Activated CD4-positive, alpha-beta T cell treated with anti-CD3 and anti-CD28 coated beads, Interleukin-2, amount 10 ng/mL, durations not matched to agents 7 days and 5 days (primary cell): ENCODE measurements at regions not wholly inside any gene's neighbourhood (a gene's known extent, or its start where the extent isn't known, plus 50 kb on each side); places are given as distances from the start of the nearest gene placed in this dataset.
"Not testable (repeated sequence)": the region's sequence is repeated elsewhere in the genome, so short reads cannot be mapped to it uniquely, and the experiment has no call there.

Experiments
- CTCF ChIA-PET: fragments of 350-600 bp; sonication (Branson Sonifier 250); formaldehyde crosslinking; loops from one replicate; lab custom pipeline; 2021; ENCODE audit warnings: antibody characterized with exemption; lab: Charles Lee
- POLR2A ChIA-PET: fragments of 350-600 bp; sonication (Branson Sonifier 250); formaldehyde crosslinking; loops from one replicate; lab custom pipeline; 2021; ENCODE audit warnings: antibody characterized with exemption; lab: Charles Lee
- DNase-seq: peaks from one replicate; pipeline ENCODE4 v3.0.0-alpha.2; 2020
- H3K27ac Mint-ChIP-seq: one replicate; pipeline ENCODE4 v1.8.0; 2021; ENCODE audit warnings: mild to moderate bottlenecking, moderate library complexity, mixed read lengths
- H3K27me3 Mint-ChIP-seq: one replicate; pipeline ENCODE4 v1.8.0; 2021; ENCODE audit warnings: mixed read lengths
- H3K36me3 Mint-ChIP-seq: one replicate; pipeline ENCODE4 v1.8.0; 2021; ENCODE audit warnings: low read depth, mixed read lengths
- H3K4me1 Mint-ChIP-seq: one replicate; pipeline ENCODE4 v1.8.0; 2021; ENCODE audit warnings: mixed read lengths
- H3K4me3 Mint-ChIP-seq: one replicate; pipeline ENCODE4 v1.8.0; 2021; ENCODE audit warnings: mild to moderate bottlenecking, moderate library complexity, mixed read lengths
- H3K9me3 Mint-ChIP-seq: one replicate; pipeline ENCODE4 v1.8.0; 2021; ENCODE audit warnings: mixed read lengths

GRCh38 chr1:232132572-232132971, 497.4 kb downstream of the SIPA1L2 start:
- Mint-ChIP-seq H3K27me3 (peaks cover 7% of the 10 kb centered on the region), H3K36me3 (no peaks in the 10 kb centered on the region), H3K4me1 (no peaks in the 10 kb centered on the region), H3K4me3 (no peak overlapping the region), H3K9me3 (peaks cover 17% of the 10 kb centered on the region), H3K27ac (no peak overlapping the region)
- no peak for DNase-seq
- POLR2A ChIA-PET = no interaction called here
- CTCF ChIA-PET = no interaction called here

DNA sequence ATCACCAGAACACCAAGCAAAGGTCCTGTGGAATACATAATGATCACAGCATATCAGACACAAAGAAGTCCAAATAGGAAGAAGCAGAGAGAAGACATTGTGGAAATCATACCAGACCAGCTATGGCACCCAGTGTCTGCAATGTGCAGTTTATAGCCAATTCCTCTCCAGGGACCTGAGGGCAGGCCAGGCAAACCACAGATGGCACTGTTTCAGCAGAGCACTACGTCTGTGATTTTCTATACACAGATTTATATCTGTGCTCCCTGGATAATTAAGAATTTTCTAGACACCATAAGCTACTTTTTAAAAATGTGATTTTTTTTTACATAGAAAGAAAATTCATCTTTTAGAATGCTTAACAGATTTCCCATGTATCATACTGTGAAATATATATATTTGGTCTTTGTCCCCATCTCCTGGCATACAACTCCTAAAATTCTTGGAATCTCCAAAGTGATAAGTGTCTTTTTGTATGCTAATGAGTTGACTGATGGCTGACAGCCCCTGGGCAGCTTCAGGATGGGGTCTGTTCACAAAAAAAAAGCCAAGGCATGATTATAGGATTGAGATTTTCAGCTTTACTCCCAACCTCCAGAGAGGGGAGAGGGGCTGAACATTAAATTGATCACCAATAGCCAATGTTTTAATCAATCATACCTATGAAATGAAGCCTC, 498.1 kb downstream of the SIPA1L2 start:
- peaks cover 11% of the 10 kb centered on the region for H3K27me3 Mint-ChIP-seq
- CTCF ChIA-PET = interaction anchor here (0.9 to 1.2 kb wide), 2 partner anchors 38 to 71 kb away, joined by 3 to 4 read pairs; no protein-coding TSS in a partner anchor
- H3K27ac Mint-ChIP-seq = no peak overlapping the region
- H3K9me3 Mint-ChIP-seq = peaks cover 17% of the 10 kb centered on the region
- POLR2A ChIA-PET = no interaction called here
- no peak overlapping the region for H3K4me3 Mint-ChIP-seq
- DNase-seq = no peak
- H3K36me3 Mint-ChIP-seq = no peaks in the 10 kb centered on the region
- no peaks in the 10 kb centered on the region for H3K4me1 Mint-ChIP-seq

- no peak overlapping the region for H3K4me3 Mint-ChIP-seq
- no peak overlapping the region for H3K27ac Mint-ChIP-seq
- no peaks in the 10 kb centered on the region for H3K4me1 Mint-ChIP-seq
- DNase-seq = no peak
- peaks cover 13% of the 10 kb centered on the region for H3K27me3 Mint-ChIP-seq
- CTCF ChIA-PET = interaction anchor here (0.8 to 1.2 kb wide), 3 partner anchors 17 to 70 kb away, joined by 3 to 4 read pairs (median 3); no protein-coding TSS in a partner anchor
- no peaks in the 10 kb centered on the region for H3K36me3 Mint-ChIP-seq
- POLR2A ChIA-PET = no interaction called here
- H3K9me3 Mint-ChIP-seq = peaks cover 12% of the 10 kb centered on the region
Measured at GRCh38 chr1:232130815-232131480, 499.0 kb downstream of the SIPA1L2 start.

- POLR2A ChIA-PET = no interaction called here
- Mint-ChIP-seq H3K9me3 (peaks cover 12% of the 10 kb centered on the region), H3K36me3 (no peaks in the 10 kb centered on the region), H3K4me1 (peaks cover 2% of the 10 kb centered on the region), H3K27ac (no peak overlapping the region), H3K27me3 (peaks cover 15% of the 10 kb centered on the region), H3K4me3 (no peak overlapping the region)
- CTCF ChIA-PET = interaction anchor here (0.6 kb wide), 1 partner anchor 171 kb away, joined by 3 read pairs; no protein-coding TSS in a partner anchor
- no peak for DNase-seq
Measured at GRCh38 chr1:232127190-232127589, 500.6 kb downstream of the DISC1 start.

- Mint-ChIP-seq H3K36me3 (no peaks in the 10 kb centered on the region), H3K27ac (no peak overlapping the region), H3K4me1 (peaks cover 2% of the 10 kb centered on the region), H3K4me3 (no peak overlapping the region), H3K9me3 (no peaks in the 10 kb centered on the region), H3K27me3 (peaks cover 16% of the 10 kb centered on the region)
- ChIA-PET POLR2A (no interaction called here), CTCF (no interaction called here)
- no peak for DNase-seq
Measured at GRCh38 chr1:232123775-232124659, 497.4 kb downstream of the DISC1 start.

GRCh38 chr1:232117903-232118302, 491.3 kb downstream of the DISC1 start:
- DNase-seq, H3K9me3 Mint-ChIP-seq, H3K4me1 Mint-ChIP-seq, CTCF ChIA-PET, H3K36me3 Mint-ChIP-seq, H3K4me3 Mint-ChIP-seq, H3K27me3 Mint-ChIP-seq, H3K27ac Mint-ChIP-seq, POLR2A ChIA-PET: not testable (repeated sequence)

GRCh38 chr1:232114985-232115384, 488.4 kb downstream of the DISC1 start:
- ChIA-PET POLR2A (no interaction called here), CTCF (no interaction called here)

DNA sequence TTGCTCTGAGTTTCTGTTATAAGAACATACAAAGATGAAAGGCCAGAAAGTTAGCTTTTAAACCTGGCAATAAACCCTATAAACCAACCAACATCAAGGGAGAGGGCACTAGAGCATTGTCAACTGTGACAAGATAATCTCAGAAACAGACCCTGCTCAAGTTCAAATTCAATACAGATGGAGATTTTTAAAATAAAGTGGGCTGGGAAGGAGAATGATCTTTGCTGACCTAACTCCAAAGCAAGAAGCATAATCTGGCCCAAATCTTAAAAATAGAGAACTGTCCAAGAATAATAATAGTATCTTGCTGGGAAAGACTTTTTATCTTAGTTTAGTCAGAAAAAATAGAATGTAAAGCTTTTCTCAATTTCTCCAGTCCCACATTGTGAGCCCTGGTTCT, 485.5 kb downstream of the DISC1 start:
- H3K4me3 Mint-ChIP-seq = no peak overlapping the region
- POLR2A ChIA-PET = no interaction called here
- CTCF ChIA-PET = no interaction called here
- H3K4me1 Mint-ChIP-seq = no peaks in the 10 kb centered on the region
- no peak overlapping the region for H3K27ac Mint-ChIP-seq
- H3K36me3 Mint-ChIP-seq = no peaks in the 10 kb centered on the region
- no peaks in the 10 kb centered on the region for H3K9me3 Mint-ChIP-seq
- no peak for DNase-seq
- H3K27me3 Mint-ChIP-seq = peaks cover 29% of the 10 kb centered on the region

More at GRCh38 chr1:232114985-232115384, 488.4 kb downstream of the DISC1 start:
- no peaks in the 10 kb centered on the region for H3K9me3 Mint-ChIP-seq
- no peaks in the 10 kb centered on the region for H3K36me3 Mint-ChIP-seq
- peaks cover 24% of the 10 kb centered on the region for H3K27me3 Mint-ChIP-seq
- H3K27ac Mint-ChIP-seq = no peak overlapping the region
- H3K4me3 Mint-ChIP-seq = no peak overlapping the region
- no peak for DNase-seq
- no peaks in the 10 kb centered on the region for H3K4me1 Mint-ChIP-seq

- ChIA-PET CTCF (no interaction called here), POLR2A (no interaction called here)
- H3K9me3 Mint-ChIP-seq = no peaks in the 10 kb centered on the region
- no peak overlapping the region for H3K4me3 Mint-ChIP-seq
- H3K27ac Mint-ChIP-seq = no peak overlapping the region
- no peaks in the 10 kb centered on the region for H3K4me1 Mint-ChIP-seq
- no peaks in the 10 kb centered on the region for H3K36me3 Mint-ChIP-seq
- DNase-seq = no peak
- H3K27me3 Mint-ChIP-seq = peaks cover 29% of the 10 kb centered on the region
Measured at GRCh38 chr1:232111611-232112010, 485.0 kb downstream of the DISC1 start.

- POLR2A ChIA-PET = no interaction called here
- CTCF ChIA-PET = no interaction called here
- H3K4me3 Mint-ChIP-seq = no peak overlapping the region
- H3K4me1 Mint-ChIP-seq = no peaks in the 10 kb centered on the region
- H3K9me3 Mint-ChIP-seq = no peaks in the 10 kb centered on the region
- no peak overlapping the region for H3K27ac Mint-ChIP-seq
- no peak for DNase-seq
- no peaks in the 10 kb centered on the region for H3K36me3 Mint-ChIP-seq
- peaks cover 26% of the 10 kb centered on the region for H3K27me3 Mint-ChIP-seq
Measured at GRCh38 chr1:232110281-232111090, 483.9 kb downstream of the DISC1 start.

DNA sequence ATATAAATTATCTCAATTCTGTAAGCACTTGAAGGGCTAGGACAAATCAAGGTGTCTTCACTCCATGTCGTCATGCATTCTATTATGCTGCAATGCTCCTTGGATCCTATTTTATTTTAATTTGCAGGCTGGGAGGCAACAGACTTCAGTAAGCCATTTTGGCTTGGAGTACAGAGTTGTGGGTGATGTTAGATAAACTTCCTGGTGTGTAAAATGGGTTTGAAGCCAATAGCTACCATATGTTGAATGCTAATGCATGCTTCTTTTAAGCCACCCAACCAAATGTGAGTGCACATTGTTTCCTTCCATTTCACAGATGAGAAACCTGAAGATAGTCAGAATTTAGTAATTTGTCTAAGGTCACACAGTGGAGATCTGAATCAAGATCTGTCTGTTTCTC, 482.8 kb downstream of the DISC1 start:
- no peaks in the 10 kb centered on the region for H3K9me3 Mint-ChIP-seq
- ChIA-PET POLR2A (no interaction called here), CTCF (no interaction called here)
- no peak overlapping the region for H3K4me3 Mint-ChIP-seq
- H3K27ac Mint-ChIP-seq = no peak overlapping the region
- no peak for DNase-seq
- peaks cover 26% of the 10 kb centered on the region for H3K27me3 Mint-ChIP-seq
- H3K36me3 Mint-ChIP-seq = no peaks in the 10 kb centered on the region
- no peaks in the 10 kb centered on the region for H3K4me1 Mint-ChIP-seq

DNA sequence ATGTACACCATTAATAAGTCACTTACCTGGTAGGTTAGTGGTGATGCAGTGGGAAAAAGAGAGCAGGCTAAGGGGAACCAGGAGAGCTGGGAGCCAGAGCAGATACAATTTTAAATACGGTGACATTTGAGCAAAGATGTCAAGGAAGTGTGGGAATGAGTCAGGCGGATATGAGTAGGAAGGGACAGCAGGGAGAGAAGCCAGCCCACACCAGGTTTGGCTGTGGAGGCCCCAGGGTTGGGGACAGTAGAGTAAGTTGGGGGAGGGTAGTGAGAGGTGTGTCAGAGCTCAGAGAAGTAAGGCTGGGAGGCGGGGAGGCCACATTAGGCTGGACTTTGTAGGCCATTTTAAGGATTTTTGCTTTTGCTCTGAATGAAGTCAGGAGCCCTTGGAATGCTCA, 482.0 kb downstream of the DISC1 start:
- H3K9me3 Mint-ChIP-seq = no peaks in the 10 kb centered on the region
- H3K4me1 Mint-ChIP-seq = no peaks in the 10 kb centered on the region
- H3K4me3 Mint-ChIP-seq = no peak overlapping the region
- no peak for DNase-seq
- peaks cover 24% of the 10 kb centered on the region for H3K27me3 Mint-ChIP-seq
- ChIA-PET POLR2A (no interaction called here), CTCF (interaction anchor here (0.6 kb wide), 1 partner anchor 1954 kb away, joined by 3 read pairs; no protein-coding TSS in a partner anchor)
- H3K36me3 Mint-ChIP-seq = no peaks in the 10 kb centered on the region
- H3K27ac Mint-ChIP-seq = no peak overlapping the region
